ENCODE measurements at regions not wholly inside any gene's neighbourhood (a gene's known extent, or its start where the extent isn't known, plus 50 kb on each side); places are given as distances from the start of the nearest gene placed in this dataset.
A peak's percentile ranks its signal among the peaks of the same experiment; 100 is the strongest.
"Not testable (repeated sequence)": the region's sequence is repeated elsewhere in the genome, so short reads cannot be mapped to it uniquely, and the experiment has no call there.

DNA sequence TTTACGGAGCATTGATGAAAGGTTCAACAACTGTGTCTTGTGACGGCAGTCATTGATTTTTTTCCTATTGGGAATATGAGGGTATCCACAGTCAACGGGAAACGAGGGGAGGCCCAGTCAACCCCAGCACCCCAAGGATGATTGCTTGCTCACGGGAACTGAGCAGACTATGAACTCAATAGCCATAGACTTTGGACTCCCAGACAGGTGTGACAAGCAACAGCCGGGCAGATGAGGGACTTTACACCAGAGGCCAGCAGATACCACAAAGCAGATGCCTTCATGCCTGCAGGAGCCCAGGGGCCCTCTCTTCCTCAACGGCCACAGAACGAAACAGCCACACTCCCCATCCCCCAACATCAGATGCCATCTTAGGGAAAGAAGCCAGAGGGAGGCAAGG lies 80.3 kb upstream of the FLT1 start:
- intact Hi-C loops (cut with DNase I): no loop called here
- DNase-seq (no peak), ATAC-seq (no peak)

DNA sequence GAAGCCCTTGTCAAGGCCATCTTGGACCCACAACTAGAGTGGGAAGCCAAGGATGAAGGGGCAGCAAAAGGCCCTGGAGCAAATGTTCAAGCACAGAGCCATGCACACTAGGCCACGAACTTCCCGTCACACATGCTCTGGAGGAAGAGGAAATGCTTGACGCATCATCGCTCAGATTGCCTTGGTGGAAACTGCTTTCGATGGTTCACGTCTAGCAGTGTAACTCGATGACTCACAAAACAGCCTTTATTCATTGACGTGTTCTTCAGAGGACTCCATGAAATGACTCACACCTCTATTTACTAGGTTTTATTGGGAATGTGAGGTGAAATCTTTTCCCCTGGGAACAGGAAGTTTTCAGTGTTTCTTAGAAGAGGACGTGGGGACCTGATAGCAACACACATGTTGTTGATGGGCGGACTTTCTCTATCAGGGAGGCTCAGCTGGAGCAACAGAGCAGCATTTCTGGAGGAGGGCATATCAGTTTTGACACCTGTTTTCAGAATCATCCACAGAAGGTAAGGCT lies 79.8 kb upstream of the FLT1 start:
- ATAC-seq (peak; percentile 38 to 70), DNase-seq (peak; percentile 45)
- intact Hi-C loops (cut with DNase I): no loop called here

DNA sequence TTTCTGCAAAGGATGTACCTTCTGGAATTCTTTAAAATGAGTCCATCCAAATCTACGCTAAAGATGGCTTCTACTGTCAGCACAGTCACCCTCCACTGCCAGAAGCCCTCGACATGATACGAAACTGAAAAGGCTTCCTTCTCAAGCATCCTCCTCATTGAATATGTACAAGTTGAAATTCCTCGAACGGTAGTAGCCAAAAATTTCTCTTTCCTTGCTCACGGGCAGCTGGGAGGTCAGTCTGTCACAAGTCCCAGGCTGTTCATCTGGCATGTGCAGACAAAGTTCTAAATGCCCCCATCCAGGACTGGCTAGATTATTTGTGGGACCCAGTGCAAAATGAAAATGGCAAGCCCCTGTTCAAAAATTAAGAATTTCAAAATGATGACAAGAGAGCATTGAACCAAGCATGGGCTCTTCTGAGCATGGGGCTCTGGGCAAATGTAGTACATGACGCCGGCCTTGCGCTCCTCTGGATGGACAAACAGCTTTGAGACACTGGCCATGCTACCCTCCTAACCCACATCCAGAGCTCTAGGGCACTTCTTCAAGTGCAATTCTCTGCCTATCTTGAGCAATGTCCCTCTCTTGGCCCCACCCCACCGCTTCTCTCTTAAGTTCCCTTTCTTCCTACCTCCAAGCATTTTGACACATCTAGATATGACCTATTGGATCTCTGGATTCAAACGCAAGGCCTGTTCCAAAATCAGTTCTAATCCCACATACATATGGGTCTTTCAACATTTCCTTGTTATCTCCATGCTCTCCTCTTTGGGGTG lies 78.9 kb upstream of the FLT1 start:
- intact Hi-C loops (cut with DNase I): no loop called here
- peak in 1 of 2 donors; percentile 50 for ATAC-seq

DNA sequence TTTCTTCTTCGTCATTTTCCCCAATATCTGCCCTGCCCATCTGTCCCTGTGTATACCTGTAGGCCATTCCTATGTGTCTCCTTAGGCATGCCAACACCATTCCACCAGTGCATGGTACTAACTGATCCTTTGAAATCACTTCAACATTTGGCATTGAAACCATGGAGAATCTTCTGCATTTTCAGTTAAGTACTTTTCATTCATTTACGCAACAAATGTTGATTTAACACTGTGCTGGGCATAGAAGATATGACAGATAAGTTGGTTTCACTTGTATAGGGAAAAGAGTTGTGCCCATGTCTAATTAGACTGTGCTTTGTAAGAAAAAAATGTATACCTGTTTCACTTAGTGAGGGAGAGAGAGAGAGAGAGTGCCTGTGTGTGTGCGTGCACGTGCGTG lies 77.9 kb upstream of the FLT1 start:
- intact Hi-C loops (cut with DNase I): no loop called here

More for the DNA sequence above, 78.9 kb upstream of the FLT1 start:
- DNase-seq: no peak

DNA sequence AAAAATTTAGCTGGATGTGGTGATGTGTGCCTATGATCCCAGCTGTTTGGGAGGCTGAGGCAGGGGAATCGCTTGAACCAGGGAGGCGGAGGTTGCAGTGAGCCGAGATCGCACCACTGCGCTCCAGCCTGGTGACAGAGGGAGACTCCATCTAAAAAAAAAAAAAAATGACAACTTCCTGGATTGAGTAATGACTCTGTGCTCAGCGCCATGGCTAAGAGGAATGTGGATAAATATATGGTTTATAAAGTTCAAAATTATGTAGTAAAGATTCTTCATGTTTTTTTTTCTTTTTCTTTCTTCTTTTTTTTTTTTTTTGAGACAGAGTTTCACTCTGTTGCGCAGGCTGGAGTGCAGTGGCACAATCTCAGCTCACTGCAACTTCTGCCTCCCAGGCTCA lies 75.4 kb upstream of the FLT1 start:
- intact Hi-C loops (cut with DNase I); ATAC-seq: not testable (repeated sequence)

More for the DNA sequence above, 77.9 kb upstream of the FLT1 start:
- DNase-seq (no peak), ATAC-seq (no peak)

DNA sequence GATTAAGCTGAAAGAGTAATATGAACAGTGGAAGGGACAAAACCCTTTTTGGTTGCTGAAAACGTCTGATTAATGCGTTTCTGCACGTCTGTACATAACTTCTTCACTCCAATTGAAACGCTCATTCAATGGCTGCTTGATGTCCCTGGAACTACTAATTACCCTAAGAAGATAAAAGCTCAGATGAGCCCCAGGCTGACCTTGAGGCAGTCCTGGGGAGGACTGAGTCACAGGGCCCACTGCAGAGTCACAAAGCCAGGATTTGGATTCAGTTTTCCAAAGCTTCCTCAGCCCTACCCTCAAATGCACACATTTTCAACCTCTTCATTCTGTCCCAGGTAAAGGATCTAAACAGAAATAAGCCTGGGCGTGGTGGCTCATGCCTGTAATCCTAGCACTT lies 75.0 kb upstream of the FLT1 start:
- no peak for ATAC-seq
- intact Hi-C loops (cut with DNase I): no loop called here
- DNase-seq: no peak

More for the DNA sequence above, 75.4 kb upstream of the FLT1 start:
- DNase-seq: not testable (repeated sequence)

DNA sequence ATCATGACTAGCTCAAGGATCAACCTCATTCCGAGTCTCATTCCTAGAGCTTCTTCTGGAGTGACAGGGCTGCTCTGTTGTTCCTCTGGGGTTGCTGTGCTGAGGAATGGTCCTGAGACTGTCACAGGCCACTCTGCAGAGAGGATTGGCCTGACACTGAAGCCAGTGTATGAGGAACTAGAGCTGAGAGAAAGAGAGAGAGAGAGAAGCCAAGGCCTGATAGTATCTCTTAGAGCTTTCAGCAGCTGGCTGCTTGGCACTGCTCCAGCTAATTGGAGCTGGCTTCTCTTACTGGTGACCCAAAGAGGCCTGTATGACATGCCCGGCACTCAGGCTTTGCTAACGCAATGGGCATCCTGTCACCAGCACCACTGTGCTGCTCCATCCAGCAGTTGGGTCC lies 73.4 kb upstream of the FLT1 start:
- peak; percentile 86 to 90 for ATAC-seq
- intact Hi-C loops (cut with DNase I): no loop called here
- DNase-seq: peak; percentile 76

DNA sequence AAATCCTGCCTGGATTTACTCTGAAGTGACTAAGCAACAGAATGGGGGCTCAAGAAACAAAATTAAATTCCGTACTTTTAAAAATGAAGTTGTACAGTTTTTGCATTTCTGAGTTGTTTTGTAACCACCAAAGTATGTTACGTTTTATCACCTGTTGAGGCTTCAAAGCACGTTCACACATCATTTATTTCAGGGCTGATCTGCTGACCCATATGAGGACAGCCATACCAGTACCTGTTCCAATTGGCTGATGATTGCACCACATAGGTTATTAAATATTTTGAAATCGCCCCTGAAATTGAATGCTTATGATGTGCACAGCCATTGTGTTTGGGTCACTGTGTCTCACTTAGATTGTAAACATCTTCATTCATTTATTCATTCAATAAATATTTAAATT lies 72.0 kb upstream of the FLT1 start:
- no peak for ATAC-seq
- intact Hi-C loops (cut with DNase I): no loop called here
- no peak for DNase-seq

DNA sequence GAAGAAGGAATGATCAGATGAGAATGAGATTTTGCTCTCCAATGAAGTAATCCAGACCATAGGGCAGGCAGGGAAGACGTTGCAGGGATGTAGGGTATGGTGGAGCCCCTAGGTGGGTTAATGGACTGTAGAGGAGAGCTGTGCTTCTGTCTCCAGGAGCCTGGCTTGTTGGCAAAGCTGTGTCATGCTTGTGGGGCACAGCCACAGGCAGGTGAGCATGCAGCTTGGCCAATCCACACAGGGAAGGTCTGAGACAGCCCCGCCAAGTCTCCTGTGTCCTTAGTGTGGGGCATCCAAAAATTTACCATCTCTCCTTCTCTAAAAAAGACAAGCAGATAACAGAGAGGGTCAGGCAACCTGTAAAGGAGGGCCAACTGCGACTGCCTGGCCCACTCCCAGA lies 71.4 kb upstream of the FLT1 start:
- intact Hi-C loops (cut with DNase I): no loop called here
- DNase-seq (no peak), ATAC-seq (no peak)

DNA sequence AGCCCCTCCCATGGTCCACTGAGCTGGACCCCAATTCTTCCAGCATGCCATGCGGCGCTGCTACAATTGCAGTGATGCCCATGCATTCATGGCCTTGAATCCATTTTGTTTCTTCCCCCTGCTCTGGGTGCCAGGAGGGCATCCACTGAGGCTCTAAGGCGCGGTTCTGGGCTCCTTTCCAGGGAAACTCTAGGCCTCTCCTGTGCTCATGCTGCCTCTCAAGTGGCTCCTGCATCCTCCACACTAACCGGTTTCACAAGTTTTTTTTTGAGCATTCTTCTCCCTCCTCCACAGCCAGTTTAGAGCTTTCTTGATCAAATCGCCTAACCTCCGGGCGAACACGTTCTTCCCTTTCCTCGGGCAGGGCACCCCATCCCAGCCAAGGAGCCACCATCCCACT lies 69.1 kb upstream of the FLT1 start:
- no peak for DNase-seq
- intact Hi-C loops (cut with DNase I): no loop called here
- no peak for ATAC-seq

DNA sequence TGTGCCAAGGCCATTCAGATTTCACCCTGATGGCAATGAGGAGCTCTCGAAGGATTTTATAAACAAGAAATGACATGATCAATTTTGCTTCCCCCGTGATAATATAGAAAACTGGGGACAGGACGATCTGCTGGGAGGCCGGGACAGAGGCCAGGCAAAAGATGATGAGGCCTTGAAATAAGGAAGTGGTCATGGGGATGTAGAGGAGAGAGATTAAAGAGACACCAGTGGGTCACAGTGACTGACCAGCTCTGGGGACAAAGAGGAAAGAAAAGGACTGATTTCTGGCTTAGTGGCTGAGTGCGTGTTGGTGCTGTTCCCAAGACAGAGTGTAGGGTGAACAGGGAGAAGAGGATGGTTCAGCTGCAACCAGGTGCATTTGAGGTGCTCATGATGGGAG lies 68.7 kb upstream of the FLT1 start:
- intact Hi-C loops (cut with DNase I): no loop called here
- DNase-seq: no peak
- no peak for ATAC-seq

DNA sequence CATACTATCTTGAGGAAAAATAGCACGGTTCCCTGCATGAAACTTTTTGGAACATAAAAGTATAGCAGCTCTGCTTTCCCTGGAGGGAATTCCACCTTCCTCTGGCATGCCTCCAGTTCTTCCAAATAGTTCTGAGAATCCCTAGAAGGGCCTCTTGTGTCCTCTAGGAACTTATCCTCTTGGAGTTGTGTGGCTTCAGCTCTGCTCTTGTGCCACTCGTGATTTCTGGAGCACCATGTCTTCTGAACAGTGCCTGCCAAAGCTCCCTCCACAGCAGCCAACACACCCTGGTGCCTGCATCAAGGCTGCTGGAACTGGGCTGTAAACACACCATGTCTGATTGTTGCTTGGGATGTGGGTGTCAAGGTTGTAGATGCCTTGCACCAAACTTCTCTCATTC lies 65.7 kb upstream of the FLT1 start:
- ATAC-seq: no peak

DNA sequence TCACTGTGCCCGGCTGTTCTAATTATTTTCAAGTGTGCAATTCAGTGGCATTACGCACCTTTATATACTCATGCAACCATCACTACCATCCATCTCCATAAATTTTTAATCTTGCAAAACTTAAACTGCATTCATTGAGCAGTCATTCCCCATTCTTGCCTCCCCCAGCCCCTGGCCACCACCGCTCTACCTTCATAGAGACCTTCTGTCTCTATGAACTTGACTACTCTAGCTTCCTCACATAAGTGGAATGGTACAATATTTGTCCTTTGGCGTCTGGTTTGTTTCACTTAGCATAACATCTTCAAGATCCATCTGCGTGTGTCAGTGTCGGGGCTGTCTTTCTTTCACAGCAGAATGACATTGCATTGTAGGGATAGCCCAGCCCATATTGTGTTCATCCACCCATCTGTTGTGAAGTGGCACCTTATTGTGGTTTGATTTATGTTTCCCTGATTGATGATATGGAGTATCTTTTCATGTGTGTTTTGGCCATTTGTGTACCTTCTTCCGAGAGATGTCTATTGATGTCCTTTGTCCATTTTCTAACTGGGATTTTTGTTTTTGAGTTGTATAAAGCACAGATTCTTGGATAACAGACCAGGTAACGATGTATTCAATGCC lies 64.8 kb upstream of the FLT1 start:
- ATAC-seq (no peak), DNase-seq (no peak)
- intact Hi-C loops (cut with DNase I): no loop called here

More for the DNA sequence above, 65.7 kb upstream of the FLT1 start:
- no peak for DNase-seq
- intact Hi-C loops (cut with DNase I): no loop called here

DNA sequence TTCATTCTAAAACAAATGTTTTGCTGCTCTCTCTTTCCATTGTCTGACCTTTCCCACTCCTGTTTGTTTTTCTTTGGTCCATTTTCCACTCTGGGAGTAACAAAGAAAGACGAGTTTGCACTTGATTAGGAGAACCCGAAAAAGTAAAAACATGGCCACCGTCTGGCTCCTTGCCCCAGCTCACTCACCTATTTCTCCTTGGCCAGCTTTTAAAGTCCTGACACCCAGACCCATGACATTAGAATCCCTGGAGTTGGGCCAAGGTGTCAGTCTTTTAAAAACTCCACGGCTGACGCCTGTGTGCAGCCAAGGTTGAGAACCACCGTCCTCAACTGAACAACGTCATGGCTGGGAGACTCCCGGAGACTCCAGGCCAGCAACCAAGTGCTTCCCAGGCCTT lies 63.6 kb upstream of the FLT1 start:
- peak; percentile 62 to 63 for ATAC-seq
- DNase-seq: peak; percentile 48
- intact Hi-C loops (cut with DNase I): no loop called here

DNA sequence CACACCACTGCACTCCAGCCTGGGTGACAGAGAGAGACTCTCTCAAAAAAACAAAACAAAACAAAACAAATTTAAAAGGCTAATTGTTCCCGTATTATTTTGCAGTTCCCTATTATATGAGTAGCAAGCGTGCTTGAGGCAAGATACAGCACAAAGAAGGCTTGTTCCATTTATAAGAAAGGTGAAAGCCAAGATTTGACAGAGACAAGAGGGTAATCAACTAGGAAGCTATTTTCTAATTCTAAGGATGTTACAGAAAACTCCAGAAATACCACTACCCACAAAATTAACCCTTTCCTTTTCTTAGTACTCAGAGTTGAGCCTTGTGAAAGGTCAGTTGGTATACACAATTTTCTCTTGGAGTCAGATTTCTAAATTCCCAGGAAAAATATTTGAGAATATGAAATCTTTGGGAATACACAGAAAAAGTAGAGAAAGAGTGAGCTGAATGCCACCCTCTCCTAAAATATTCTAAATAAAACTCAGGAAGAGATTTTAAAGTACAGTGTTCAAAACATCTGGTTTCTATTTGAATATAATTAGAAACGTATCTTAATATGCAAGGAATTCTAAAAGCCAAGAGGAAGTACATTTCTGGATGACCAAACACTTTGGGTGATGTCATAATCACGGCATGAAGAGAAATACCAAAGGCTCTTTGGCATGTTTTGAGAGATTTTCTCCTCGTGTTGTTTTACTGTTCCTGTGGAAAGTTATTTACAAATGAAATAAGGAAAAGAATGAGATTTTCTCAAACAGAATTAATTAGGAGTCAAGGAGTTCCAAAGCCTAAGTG lies 63.0 kb upstream of the FLT1 start:
- intact Hi-C loops (cut with DNase I): no loop called here
- peak in 1 of 2 donors; percentile 29 for ATAC-seq
- DNase-seq: no peak

DNA sequence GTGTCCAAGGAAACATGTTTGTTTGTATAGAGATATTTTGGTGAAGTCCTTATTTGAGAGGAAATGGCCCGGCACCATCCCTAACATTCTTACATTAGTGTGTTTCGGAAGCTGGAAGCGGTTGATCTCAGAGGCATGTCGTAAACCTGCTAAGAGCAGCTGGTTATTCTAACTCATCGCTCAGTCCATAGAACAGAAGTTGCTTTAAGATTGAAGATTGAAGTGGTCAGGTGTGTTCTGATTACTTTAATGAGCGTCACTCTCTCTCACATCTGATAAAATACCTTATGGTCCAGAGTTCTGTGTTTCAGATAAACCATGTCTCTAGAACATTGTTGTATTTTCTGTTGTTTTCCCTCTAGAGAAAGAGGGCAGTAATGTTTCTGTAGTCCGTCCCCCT lies 60.2 kb upstream of the FLT1 start:
- no peak for DNase-seq
- intact Hi-C loops (cut with DNase I): no loop called here
- ATAC-seq: no peak

DNA sequence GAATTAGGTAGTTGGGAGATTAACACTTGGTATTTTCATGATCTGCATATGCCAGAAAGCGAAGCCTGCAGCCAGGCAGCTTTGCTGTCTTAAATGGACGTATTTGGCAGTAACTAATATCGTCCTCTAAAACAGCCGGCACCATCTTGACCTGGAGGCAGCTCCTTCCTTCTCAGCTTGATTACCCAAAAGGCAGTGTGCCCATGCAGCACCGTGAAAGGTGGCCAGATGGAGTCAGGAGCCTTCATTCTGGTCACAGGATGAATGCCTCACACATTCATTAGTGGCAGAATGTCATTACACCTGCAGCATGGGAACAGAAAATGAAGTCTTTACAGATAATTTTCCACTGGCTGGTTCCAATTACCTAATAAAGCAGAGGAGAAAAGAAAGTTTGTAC lies 59.0 kb upstream of the FLT1 start:
- intact Hi-C loops (cut with DNase I): no loop called here
- no peak for DNase-seq
- ATAC-seq: no peak

DNA sequence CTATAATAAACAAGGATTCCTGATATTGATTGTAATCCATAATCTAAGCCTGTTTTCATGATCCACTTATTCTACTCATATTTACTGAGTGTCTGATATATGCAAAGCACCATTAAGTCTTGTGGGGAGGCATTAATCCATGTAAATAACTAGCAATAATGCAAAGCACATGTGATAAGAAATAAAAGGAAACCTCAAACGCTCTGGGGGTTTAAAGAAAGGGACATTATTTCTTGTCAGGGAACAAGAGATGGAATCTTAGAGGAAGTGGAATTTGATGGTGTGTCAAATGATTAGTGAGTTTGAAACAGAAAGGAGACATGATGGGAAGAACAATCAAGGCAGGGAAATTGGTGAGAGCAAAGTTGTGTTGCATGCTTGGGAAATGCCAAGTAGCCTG lies 57.4 kb upstream of the FLT1 start:
- no peak for DNase-seq
- no peak for ATAC-seq
- intact Hi-C loops (cut with DNase I): no loop called here

DNA sequence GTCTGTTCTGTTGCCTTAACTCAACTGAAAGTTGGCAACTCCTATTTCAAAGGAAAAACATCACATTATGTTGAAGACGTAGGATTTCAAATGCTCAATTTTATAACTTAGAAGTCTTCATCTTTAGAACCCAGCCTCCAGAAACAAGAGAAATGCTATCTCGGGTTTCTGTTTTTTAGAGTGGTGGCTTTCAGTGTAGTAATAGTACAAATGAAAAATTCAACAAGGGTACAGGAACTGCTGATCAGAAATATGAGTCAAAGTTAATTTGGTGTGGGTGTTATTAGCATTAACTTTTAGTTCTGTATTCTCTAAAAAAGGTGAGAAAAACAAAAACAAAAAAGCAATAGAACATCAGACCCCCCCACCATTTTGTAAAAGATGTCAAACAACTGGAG lies 56.6 kb upstream of the FLT1 start:
- ATAC-seq: no peak
- intact Hi-C loops (cut with DNase I): no loop called here
- DNase-seq: no peak

All from left cardiac atrium (tissue), 4 donors.